ENCODE measurements at regions not wholly inside any gene's neighbourhood (a gene's known extent, or its start where the extent isn't known, plus 50 kb on each side); places are given as distances from the start of the nearest gene placed in this dataset.

DNA sequence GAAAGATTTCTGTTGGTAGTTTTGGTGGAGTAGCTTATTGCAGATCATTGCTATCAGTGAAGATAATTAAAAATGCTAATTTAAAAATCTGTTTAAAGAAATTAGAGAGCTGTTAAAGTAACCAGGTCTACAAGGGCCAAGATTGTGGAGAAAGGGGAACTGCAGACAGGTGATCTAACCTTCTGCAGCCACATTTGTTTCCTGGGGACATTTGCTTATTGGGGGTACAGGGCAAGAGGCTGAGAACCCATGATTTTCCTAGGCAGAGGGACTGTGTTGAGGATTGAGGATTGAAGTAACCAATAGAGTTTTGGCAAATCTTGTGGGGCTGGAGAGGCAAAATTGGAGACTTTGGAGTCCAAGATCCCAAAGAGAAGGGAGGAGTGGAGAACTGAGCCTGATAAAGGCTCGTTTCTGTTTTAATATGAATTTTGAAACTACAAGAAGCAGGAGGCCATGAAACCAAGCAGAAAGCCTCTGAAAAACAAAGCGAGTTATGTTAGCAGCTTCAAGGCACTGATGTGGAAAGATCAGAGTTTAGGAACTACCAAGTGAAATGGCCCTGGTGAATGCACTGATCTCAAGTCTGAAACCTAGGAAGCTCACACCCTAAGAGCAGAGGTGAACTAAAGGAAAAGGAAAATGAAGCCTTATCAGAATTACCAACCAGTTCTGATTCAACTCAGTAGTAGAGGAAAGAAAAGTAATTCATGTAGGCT is 219.8 kb upstream of the C9orf72 start:
- no peak overlapping the region for H3K27ac Mint-ChIP-seq (ENCODE audit: unreplicated experiment)
- H3K4me3 Mint-ChIP-seq (ENCODE audit: unreplicated experiment) = no peak overlapping the region
- no peak for DNase-seq
- H3K27me3 Mint-ChIP-seq (ENCODE audit: unreplicated experiment) = peaks cover 6% of the 10 kb centered on the region
- TF ChIP-seq, protein P1, sequence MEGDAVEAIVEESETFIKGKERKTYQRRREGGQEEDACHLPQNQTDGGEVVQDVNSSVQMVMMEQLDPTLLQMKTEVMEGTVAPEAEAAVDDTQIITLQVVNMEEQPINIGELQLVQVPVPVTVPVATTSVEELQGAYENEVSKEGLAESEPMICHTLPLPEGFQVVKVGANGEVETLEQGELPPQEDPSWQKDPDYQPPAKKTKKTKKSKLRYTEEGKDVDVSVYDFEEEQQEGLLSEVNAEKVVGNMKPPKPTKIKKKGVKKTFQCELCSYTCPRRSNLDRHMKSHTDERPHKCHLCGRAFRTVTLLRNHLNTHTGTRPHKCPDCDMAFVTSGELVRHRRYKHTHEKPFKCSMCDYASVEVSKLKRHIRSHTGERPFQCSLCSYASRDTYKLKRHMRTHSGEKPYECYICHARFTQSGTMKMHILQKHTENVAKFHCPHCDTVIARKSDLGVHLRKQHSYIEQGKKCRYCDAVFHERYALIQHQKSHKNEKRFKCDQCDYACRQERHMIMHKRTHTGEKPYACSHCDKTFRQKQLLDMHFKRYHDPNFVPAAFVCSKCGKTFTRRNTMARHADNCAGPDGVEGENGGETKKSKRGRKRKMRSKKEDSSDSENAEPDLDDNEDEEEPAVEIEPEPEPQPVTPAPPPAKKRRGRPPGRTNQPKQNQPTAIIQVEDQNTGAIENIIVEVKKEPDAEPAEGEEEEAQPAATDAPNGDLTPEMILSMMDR (IDR thresholded peaks at IDR 0.05; ENCODE audit: partially characterized antibody, unreplicated experiment) = no peak
- H3K4me1 Mint-ChIP-seq (ENCODE audit: low read depth, unreplicated experiment) = peaks cover 3% of the 10 kb centered on the region
- peaks cover 15% of the 10 kb centered on the region for H3K36me3 Mint-ChIP-seq (ENCODE audit: unreplicated experiment)
- H3K9me3 Mint-ChIP-seq (ENCODE audit: unreplicated experiment) = peaks cover 7% of the 10 kb centered on the region

DNA sequence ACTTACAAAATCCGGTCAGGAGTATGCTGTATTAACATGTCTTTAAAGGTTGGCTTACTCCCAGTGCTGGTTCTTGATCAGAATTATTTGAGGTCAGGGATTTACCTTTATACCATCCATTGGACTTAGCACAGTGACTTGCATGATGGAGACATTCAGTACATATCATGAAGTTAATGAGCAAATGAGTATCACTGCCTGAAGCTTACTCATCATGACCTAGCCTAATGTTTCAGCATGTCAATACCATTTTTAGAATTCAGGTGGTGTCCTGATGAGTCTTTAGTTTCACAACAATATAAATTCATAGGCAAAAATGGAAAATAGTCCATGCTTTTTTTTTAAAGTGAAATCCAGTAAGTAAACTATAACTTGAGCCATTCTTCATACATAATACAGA is 226.0 kb upstream of the C9orf72 start:
- Mint-ChIP-seq H3K4me3 (ENCODE audit: unreplicated experiment) (no peak overlapping the region), H3K9me3 (ENCODE audit: unreplicated experiment) (peaks cover 1% of the 10 kb centered on the region), H3K27me3 (ENCODE audit: unreplicated experiment) (no peaks in the 10 kb centered on the region), H3K27ac (ENCODE audit: unreplicated experiment) (no peak overlapping the region), H3K36me3 (ENCODE audit: unreplicated experiment) (peaks cover 7% of the 10 kb centered on the region), H3K4me1 (ENCODE audit: low read depth, unreplicated experiment) (peaks cover 4% of the 10 kb centered on the region)
- TF ChIP-seq, protein P1 (IDR thresholded peaks at IDR 0.05; ENCODE audit: partially characterized antibody, unreplicated experiment) = no peak
- DNase-seq = no peak

DNA sequence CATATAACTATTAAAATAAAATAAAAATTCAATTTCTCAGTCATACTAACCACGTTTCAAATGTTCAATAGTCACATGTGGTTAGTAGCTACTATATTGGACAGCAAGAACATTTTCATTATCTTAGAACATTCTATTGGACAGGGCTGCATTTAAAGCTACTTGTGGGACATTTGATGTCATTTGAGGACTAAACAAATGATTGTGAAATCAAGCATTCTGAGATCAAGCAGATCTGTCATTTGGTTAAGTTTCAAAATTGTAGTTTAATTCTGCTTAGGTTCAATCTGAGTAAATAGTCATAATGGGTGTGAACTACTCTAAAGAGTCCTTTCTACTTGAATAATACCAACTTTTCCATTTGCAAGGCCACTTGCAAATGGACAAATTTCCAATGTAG is 226.9 kb upstream of the C9orf72 start:
- no peaks in the 10 kb centered on the region for H3K9me3 Mint-ChIP-seq (ENCODE audit: unreplicated experiment)
- no peaks in the 10 kb centered on the region for H3K27me3 Mint-ChIP-seq (ENCODE audit: unreplicated experiment)
- peaks cover 4% of the 10 kb centered on the region for H3K4me1 Mint-ChIP-seq (ENCODE audit: low read depth, unreplicated experiment)

DNA sequence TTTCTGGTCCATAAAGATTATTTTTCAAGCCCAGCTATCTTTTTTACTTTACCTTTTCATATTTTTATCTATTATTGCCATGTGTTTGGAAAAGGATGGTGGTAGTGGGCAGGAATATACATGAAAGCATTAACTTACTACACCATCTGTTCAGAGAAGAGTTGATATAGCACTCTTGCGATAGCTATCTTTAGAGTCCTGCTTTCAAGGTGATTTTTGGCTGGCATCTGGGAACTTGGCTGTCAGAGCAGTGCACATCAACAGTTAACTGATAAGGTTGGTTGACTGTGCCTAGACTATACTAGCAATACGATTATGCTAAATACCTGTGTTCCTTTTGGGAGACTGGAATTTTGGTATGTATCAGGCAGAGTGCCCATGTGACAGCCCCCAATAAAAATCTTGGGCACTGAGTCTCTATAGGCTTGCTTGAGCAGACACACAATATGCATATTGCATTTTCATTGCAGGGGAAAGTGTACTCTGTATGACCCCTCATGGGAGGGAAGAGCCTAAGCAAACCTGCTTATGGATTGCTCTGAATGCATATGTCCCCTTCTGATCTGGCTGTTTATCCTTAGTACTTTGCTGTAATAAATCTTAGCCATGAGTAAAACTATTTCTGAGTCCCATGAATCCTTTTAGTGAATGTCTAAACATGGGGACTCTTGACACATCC is 227.6 kb upstream of the C9orf72 start:
- Mint-ChIP-seq H3K9me3 (ENCODE audit: unreplicated experiment) (no peaks in the 10 kb centered on the region), H3K4me3 (ENCODE audit: unreplicated experiment) (no peak overlapping the region), H3K36me3 (ENCODE audit: unreplicated experiment) (no peaks in the 10 kb centered on the region), H3K4me1 (ENCODE audit: low read depth, unreplicated experiment) (peaks cover 4% of the 10 kb centered on the region), H3K27ac (ENCODE audit: unreplicated experiment) (no peak overlapping the region), H3K27me3 (ENCODE audit: unreplicated experiment) (no peaks in the 10 kb centered on the region)
- TF ChIP-seq, protein P1 (IDR thresholded peaks at IDR 0.05; ENCODE audit: partially characterized antibody, unreplicated experiment) = no peak
- no peak for DNase-seq

More for the DNA sequence above, 226.9 kb upstream of the C9orf72 start:
- Mint-ChIP-seq H3K4me3 (ENCODE audit: unreplicated experiment) (no peak overlapping the region), H3K36me3 (ENCODE audit: unreplicated experiment) (no peaks in the 10 kb centered on the region), H3K27ac (ENCODE audit: unreplicated experiment) (no peak overlapping the region)
- TF ChIP-seq, protein P1 (IDR thresholded peaks at IDR 0.05; ENCODE audit: partially characterized antibody, unreplicated experiment) = no peak
- DNase-seq = no peak

DNA sequence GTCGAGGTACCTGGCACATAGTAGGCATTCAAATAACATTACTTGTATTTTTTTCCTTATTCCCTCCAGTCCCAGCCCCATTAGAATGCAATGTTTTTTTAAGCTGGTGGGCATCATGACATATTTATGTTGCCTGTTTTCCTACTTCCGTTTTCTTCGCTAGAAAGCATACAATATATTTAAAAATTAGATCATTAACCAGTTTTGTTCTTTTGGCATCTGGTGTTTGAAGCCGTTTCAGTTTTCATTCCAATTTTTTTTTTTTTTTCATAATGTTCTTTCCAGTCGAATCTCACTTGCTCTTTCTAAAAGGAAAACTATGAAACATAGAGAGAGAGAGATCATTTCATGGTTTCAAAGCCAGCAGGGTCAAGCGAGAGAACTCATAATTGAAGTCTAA is 228.3 kb upstream of the C9orf72 start:
- Mint-ChIP-seq H3K27ac (ENCODE audit: unreplicated experiment) (no peak overlapping the region), H3K4me1 (ENCODE audit: low read depth, unreplicated experiment) (peaks cover 4% of the 10 kb centered on the region), H3K9me3 (ENCODE audit: unreplicated experiment) (no peaks in the 10 kb centered on the region), H3K36me3 (ENCODE audit: unreplicated experiment) (no peaks in the 10 kb centered on the region), H3K4me3 (ENCODE audit: unreplicated experiment) (no peak overlapping the region), H3K27me3 (ENCODE audit: unreplicated experiment) (no peaks in the 10 kb centered on the region)
- TF ChIP-seq, protein P1 (IDR thresholded peaks at IDR 0.05; ENCODE audit: partially characterized antibody, unreplicated experiment) = no peak
- DNase-seq = no peak
